HG03558 (cell line): ENCODE measurements at regions not wholly inside any gene's neighbourhood (a gene's known extent, or its start where the extent isn't known, plus 50 kb on each side); places are given as distances from the start of the nearest gene placed in this dataset.

Source experiments
- ATAC-seq: cut with Tn5 transposase; IDR thresholded peaks from one replicate; pipeline ENCODE4 v1.9.1; 2021; ENCODE audit warnings: moderate number of reproducible peaks; ENCODE audit not compliant: unreplicated experiment; ENCODE audit errors: extremely low read depth

- no peak for ATAC-seq
Observed at GRCh38 chr13:105612541-105612940, 922.9 kb downstream of the EFNB2 start.

GRCh38 chr13:105611424-105611823, 924.0 kb downstream of the EFNB2 start:
- no peak for ATAC-seq

DNA sequence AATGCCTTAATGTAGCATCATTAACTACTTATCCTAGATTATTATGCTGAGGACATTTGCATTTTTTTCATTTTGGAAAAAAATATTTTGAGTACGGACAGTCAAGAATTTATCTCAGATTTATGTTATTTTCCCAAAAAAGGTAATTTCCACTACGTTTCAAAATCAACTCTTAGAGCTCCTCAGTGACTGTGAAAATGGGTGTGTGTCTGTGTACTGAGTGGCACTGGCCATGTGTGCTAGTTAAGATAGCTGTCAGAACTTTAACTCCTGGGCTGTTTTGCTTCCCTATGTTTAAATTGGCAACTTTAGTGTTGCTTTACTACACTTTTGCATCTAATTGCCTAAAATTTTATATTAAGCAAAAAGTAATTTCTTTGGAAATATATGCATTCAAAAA, 927.4 kb downstream of the EFNB2 start:
- ATAC-seq: no peak

GRCh38 chr13:105607426-105607825, 928.0 kb downstream of the EFNB2 start:
- no peak for ATAC-seq

- ATAC-seq: no peak
Observed at GRCh38 chr13:105607016-105607415, 928.4 kb downstream of the EFNB2 start.

GRCh38 chr13:105602956-105603670, 932.3 kb downstream of the EFNB2 start:
- ATAC-seq: no peak

DNA sequence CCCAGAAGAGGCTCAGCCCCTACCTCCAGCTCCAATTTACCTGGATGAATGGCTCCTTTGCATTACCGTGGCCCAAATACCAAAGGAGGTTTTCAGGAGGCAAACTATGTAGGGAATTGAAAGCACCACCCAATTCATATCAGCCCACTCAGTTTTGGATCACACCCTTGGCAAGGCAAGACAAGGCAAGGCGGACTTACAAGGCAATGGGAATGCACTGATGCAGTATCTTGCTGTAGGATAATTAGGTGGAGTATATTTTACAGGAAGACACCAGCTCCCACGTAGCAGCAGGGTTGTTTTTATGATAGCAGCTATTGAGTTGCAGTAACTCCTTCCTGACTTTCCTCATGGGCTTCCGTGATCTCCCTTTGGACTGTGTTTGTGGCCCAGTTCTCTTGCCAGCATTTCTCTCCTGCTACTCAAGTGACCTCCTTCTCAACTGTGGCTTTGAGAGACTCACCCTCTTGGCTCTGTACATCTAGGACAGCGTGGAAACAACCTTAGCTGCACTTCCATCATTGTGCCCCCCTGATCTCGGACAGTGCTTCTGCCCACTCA, 935.9 kb downstream of the EFNB2 start:
- no peak for ATAC-seq

- ATAC-seq: no peak
Observed at GRCh38 chr13:105598529-105598928, 936.9 kb downstream of the EFNB2 start.

GRCh38 chr13:105597573-105597972, 937.9 kb downstream of the EFNB2 start:
- ATAC-seq: no peak

DNA sequence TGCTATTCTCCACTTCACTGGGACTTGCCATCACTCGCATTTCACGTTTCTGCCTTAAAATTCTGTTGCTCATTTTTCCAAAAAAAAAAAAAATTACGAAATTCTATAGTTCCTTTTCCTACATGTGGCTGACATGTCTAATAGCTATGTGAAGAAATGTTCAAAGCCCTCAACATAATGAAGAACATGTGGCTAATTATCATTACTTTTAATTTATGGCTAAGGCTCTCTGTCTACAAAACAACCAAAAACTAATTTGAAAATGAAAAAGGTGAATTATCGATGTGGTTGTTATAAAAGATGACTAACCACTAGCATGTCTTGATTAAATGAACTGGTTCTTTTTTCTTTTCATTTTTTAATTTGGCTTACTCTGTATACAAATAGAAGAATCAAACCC, 940.0 kb downstream of the EFNB2 start:
- ATAC-seq: no peak

DNA sequence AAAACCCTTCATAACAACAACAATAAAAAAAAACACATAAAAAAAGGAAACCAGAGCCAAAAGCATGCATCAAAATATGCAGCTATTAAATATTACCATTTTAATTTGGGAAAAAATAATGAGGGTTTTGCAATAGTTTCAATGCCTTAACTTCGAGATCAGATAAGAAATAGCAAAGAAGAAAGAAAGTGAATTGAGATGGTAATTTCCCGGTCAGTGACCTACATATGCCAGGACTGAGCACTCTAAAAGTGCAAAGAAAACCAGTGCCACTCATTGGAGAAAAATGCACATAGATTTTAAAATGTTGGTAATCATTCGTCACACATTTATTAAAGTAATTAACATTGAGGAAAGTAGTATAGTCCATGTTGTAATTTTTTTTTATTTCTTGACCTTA, 944.2 kb downstream of the EFNB2 start:
- ATAC-seq: no peak

GRCh38 chr13:105587786-105588185, 947.7 kb downstream of the EFNB2 start:
- ATAC-seq: no peak

DNA sequence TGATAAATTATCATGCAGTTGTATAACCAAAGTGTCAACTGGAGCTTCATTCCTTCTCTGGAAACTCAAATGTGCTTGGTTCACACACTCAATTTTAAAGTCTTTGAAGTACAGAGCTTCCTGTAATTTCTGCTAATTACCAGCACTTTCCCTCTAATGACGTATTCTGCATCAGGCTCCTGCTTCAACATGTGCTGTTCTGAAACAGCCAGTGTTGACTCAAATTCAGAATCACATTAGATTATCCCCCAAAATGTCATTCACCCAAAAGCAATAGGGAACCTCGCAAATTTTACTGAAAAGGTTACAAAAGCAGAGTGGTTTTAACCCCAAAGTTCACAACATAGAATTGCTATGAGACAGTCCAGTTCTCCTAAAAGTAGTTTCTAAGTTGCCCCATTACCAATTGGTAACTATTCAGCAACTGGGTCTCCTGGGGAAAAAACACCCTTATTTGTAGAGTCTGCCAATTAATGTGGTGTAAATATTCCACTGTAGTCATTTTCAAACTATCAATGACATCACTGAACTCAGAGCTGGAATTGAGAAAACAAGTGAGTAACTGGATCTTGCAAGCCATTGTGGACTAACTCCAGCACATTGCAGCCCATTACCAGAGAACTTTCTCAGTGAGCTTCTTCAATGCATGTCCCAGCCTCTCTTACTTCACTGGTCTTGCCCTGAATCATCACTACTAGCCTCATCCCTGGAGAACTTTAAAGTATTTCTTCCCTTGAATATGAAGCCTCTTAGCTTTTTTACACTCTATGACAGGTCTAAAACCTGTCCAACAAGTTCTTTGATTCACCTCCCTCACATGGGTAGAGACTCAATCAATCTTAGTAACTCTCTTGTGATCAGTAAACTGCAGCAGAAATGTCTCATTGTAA, 955.4 kb downstream of the EFNB2 start:
- no peak for ATAC-seq

DNA sequence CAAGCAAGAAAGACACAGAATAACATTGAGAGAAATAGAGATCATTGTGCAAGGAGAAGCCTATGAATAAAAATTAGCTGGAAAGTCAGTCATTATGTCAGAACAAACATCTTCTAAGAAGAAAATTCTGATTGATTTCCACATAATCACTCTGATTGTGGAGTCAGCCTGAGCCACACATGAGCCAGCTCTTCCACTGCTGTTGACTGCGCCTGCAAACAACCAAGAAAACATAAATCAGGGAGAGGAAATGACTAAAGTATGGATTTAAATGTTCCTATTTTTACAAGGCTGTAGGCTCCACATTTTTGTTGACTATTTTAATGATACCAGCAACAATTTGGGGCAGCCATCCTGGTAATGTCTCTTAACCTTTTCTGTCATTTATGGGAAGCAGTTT, 962.3 kb downstream of the EFNB2 start:
- no peak for ATAC-seq

DNA sequence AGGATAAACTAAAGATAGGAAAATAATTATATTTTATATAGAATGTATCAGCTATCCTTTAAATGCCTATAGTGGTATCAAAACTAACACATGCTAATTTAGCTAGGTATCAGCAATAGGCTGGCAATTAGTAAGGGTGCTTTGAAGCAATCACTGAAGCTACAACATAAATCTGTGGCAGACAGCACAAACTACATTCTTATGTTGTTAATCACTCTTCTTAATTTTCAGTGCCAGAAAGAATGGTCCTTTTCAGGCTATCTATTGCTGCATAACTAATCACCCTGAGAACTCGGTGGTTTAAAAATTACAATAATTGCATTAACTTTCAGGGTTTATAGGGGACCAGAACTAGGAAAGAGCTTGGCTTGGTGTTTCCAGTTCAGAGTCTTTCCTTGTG, 963.1 kb downstream of the EFNB2 start:
- no peak for ATAC-seq

DNA sequence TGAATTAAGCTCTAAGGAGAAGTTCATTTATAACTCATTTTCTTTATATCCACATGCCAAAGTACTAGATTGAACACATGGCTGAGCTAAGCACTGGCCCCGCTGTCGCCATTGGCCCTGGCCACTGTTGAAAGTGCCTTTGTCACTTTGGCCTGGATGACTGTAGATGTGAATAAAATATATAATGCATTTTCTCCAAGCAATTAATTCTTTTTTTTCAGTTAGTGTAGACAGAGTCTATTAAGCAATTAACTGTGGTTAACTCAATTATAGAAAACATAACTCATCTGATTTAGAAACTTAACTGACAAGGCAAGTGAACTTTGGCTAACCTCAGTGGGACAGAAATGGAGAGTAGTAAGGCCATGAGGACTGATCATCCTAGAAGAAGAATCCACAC, 965.6 kb downstream of the EFNB2 start:
- no peak for ATAC-seq

- no peak for ATAC-seq
Observed at GRCh38 chr13:105567951-105568525, 967.4 kb downstream of the EFNB2 start.

DNA sequence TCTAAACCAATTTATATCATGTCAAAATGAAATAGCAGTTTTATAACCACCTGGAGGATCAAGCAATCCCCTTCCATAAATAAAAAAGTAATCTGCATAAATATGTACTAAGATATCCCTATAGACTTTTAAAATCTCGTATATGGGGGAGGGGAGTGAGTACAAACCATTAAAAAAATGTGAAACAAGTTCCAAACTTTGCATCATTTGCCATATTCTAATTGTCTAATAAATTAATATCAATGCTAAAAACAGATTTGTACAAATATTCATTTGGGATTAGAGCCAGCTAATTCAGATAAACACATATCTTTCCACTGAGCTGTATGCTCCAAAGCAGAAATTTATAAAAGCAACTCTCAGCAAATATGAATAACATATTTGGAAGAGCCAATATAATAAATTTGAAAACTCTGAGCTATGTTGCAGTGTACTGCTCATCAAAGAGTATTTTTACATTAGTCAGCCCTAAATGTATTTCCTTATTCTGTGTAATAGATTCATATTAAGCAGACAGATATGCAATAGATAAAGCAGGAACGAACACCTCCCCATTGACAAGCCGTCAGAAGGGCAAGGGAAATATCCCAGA, 970.2 kb downstream of the EFNB2 start:
- no peak for ATAC-seq

GRCh38 chr13:105552078-105552477, 983.4 kb downstream of the EFNB2 start:
- ATAC-seq: no peak

- ATAC-seq: no peak
Observed at GRCh38 chr13:105547851-105548250, 987.6 kb downstream of the EFNB2 start.

- ATAC-seq: no peak
Observed at GRCh38 chr13:105545811-105546210, 989.7 kb downstream of the EFNB2 start.
